ENCODE measurements at regions not wholly inside any gene's neighbourhood (a gene's known extent, or its start where the extent isn't known, plus 50 kb on each side); places are given as distances from the start of the nearest gene placed in this dataset.

GRCh38 chr20:12375967-12376366 is 458.3 kb downstream of the BTBD3 start:
- no peaks in the 10 kb centered on the region for H3K36me3 ChIP-seq (ENCODE audit: insufficient read depth, low read length)
- H3K4me1 ChIP-seq (ENCODE audit: insufficient read depth, low read length): no peaks in the 10 kb centered on the region
- DNase-seq: no peak
- H3K27me3 ChIP-seq (ENCODE audit: insufficient read depth, low read length): no peaks in the 10 kb centered on the region
- H3K4me3 Mint-ChIP-seq: no peak overlapping the region
- no peaks in the 10 kb centered on the region for H3K27me3 Mint-ChIP-seq
- ChIA-PET CTCF (ENCODE audit: partially characterized antibody) (no interaction called here), POLR2A (ENCODE audit: partially characterized antibody) (no interaction called here)
- H3K27ac ChIP-seq (ENCODE audit: low read depth, low read length): no peak overlapping the region
- H3K9me3 ChIP-seq (ENCODE audit: control insufficient read depth in 1 of 2, low read length in 2 of 2): no peaks in the 10 kb centered on the region
- peaks cover 0 to 35% (median 12%) of the 10 kb centered on the region in 8 donors for H3K9me3 Mint-ChIP-seq
- intact Hi-C loops (cut with micrococcal nuclease): no loop called here
- H3K27ac Mint-ChIP-seq: no peak overlapping the region
- H3K4me3 ChIP-seq (ENCODE audit: low read length in 2 of 2): no peak overlapping the region
- H3K36me3 Mint-ChIP-seq: no peaks in the 10 kb centered on the region
- no peaks in the 10 kb centered on the region for H3K4me1 Mint-ChIP-seq

DNA sequence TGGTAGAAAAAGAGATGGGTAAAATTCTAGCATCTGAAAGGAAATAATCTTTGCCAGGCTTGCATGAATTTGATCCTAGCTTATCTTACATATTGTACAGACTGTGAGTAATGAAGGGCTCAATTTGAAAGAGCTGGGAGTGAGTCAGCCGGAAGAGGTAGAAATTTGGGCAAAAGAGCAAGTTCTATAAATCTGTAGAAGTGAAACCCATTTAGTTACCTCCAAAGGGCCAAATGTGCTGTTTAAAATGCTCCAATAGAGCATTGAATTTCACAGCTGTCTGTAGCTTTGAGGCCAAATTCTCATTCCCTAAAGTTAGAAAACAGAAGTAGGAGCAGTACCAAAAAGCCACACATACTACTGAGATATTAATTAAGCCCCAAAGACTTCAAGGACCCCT is 466.1 kb downstream of the BTBD3 start:
- Mint-ChIP-seq H3K9me3 (peaks cover 0 to 23% (median 14%) of the 10 kb centered on the region in 8 donors), H3K36me3 (no peaks in the 10 kb centered on the region), H3K4me3 (no peak overlapping the region), H3K4me1 (no peaks in the 10 kb centered on the region), H3K27me3 (no peaks in the 10 kb centered on the region), H3K27ac (no peak overlapping the region)
- no peak for DNase-seq
- Histone ChIP-seq H3K27me3 (ENCODE audit: insufficient read depth, low read length) (no peaks in the 10 kb centered on the region), H3K4me3 (ENCODE audit: low read length in 2 of 2) (no peak overlapping the region), H3K36me3 (ENCODE audit: insufficient read depth, low read length) (no peaks in the 10 kb centered on the region), H3K4me1 (ENCODE audit: insufficient read depth, low read length) (no peaks in the 10 kb centered on the region), H3K9me3 (ENCODE audit: control insufficient read depth in 1 of 2, low read length in 2 of 2) (no peaks in the 10 kb centered on the region), H3K27ac (ENCODE audit: low read depth, low read length) (no peak overlapping the region)
- intact Hi-C loops (cut with micrococcal nuclease): no loop called here
- ChIA-PET POLR2A (ENCODE audit: partially characterized antibody) (no interaction called here), CTCF (ENCODE audit: partially characterized antibody) (no interaction called here)

GRCh38 chr20:12386821-12387220 is 469.1 kb downstream of the BTBD3 start:
- H3K27ac ChIP-seq (ENCODE audit: low read depth, low read length): no peak overlapping the region
- CTCF ChIA-PET (ENCODE audit: partially characterized antibody): no interaction called here
- no peaks in the 10 kb centered on the region for H3K4me1 Mint-ChIP-seq
- no peak overlapping the region for H3K27ac Mint-ChIP-seq
- no peaks in the 10 kb centered on the region for H3K36me3 Mint-ChIP-seq
- H3K4me3 ChIP-seq (ENCODE audit: low read length in 2 of 2): no peak overlapping the region
- H3K27me3 ChIP-seq (ENCODE audit: insufficient read depth, low read length): no peaks in the 10 kb centered on the region
- DNase-seq: no peak
- H3K9me3 Mint-ChIP-seq: peaks cover 2 to 15% (median 11%) of the 10 kb centered on the region in 8 donors
- no peaks in the 10 kb centered on the region for H3K9me3 ChIP-seq (ENCODE audit: control insufficient read depth in 1 of 2, low read length in 2 of 2)
- H3K27me3 Mint-ChIP-seq: no peaks in the 10 kb centered on the region
- no peak overlapping the region for H3K4me3 Mint-ChIP-seq
- no peaks in the 10 kb centered on the region for H3K36me3 ChIP-seq (ENCODE audit: insufficient read depth, low read length)
- POLR2A ChIA-PET (ENCODE audit: partially characterized antibody): no interaction called here
- no peaks in the 10 kb centered on the region for H3K4me1 ChIP-seq (ENCODE audit: insufficient read depth, low read length)
- intact Hi-C loops (cut with micrococcal nuclease): no loop called here

DNA sequence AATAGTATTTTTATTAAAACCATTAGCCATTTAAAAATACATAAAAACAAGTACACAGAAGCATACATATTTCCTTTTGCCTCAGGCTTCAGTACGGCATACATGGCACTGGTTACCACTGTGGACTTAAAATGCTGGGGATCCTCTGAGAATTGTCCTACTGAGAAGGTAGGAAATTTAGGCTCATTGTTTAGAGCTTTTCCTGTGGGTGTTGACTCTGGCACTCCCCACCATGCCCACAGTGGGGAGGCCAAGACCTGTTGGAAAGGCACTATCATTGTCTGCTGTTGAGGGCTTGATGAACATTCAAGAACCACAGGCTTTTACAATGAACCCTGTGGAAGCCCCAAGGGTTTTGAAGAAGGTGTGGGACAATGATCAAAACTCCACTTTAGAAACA is 473.4 kb downstream of the BTBD3 start:
- H3K9me3 ChIP-seq (ENCODE audit: control insufficient read depth in 1 of 2, low read length in 2 of 2): no peaks in the 10 kb centered on the region
- Mint-ChIP-seq H3K27ac (no peak overlapping the region), H3K4me1 (no peaks in the 10 kb centered on the region), H3K27me3 (no peaks in the 10 kb centered on the region), H3K36me3 (no peaks in the 10 kb centered on the region), H3K4me3 (no peak overlapping the region), H3K9me3 (peaks cover 2 to 18% (median 8%) of the 10 kb centered on the region in 8 donors)
- H3K36me3 ChIP-seq (ENCODE audit: insufficient read depth, low read length): no peaks in the 10 kb centered on the region
- intact Hi-C loops (cut with micrococcal nuclease): no loop called here
- ChIA-PET CTCF (ENCODE audit: partially characterized antibody) (interaction anchor here (1.3 kb wide), 1 partner anchor 9 kb away, joined by 3 read pairs; no protein-coding TSS in a partner anchor), POLR2A (ENCODE audit: partially characterized antibody) (no interaction called here)
- DNase-seq: no peak
- H3K4me1 ChIP-seq (ENCODE audit: insufficient read depth, low read length): no peaks in the 10 kb centered on the region
- H3K4me3 ChIP-seq (ENCODE audit: low read length in 2 of 2): no peak overlapping the region
- H3K27ac ChIP-seq (ENCODE audit: low read depth, low read length): no peak overlapping the region
- H3K27me3 ChIP-seq (ENCODE audit: insufficient read depth, low read length): no peaks in the 10 kb centered on the region

- Mint-ChIP-seq H3K36me3 (no peaks in the 10 kb centered on the region), H3K4me3 (no peak overlapping the region), H3K27ac (no peak overlapping the region), H3K4me1 (no peaks in the 10 kb centered on the region), H3K27me3 (no peaks in the 10 kb centered on the region), H3K9me3 (peaks cover 0 to 18% (median 8%) of the 10 kb centered on the region in 8 donors)
- H3K36me3 ChIP-seq (ENCODE audit: insufficient read depth, low read length): no peaks in the 10 kb centered on the region
- H3K27ac ChIP-seq (ENCODE audit: low read depth, low read length): no peak overlapping the region
- intact Hi-C loops (cut with micrococcal nuclease): no loop called here
- DNase-seq: no peak
- ChIA-PET CTCF (ENCODE audit: partially characterized antibody) (no interaction called here), POLR2A (ENCODE audit: partially characterized antibody) (no interaction called here)
- H3K27me3 ChIP-seq (ENCODE audit: insufficient read depth, low read length): no peaks in the 10 kb centered on the region
- H3K4me3 ChIP-seq (ENCODE audit: low read length in 2 of 2): no peak overlapping the region
- no peaks in the 10 kb centered on the region for H3K9me3 ChIP-seq (ENCODE audit: control insufficient read depth in 1 of 2, low read length in 2 of 2)
- no peaks in the 10 kb centered on the region for H3K4me1 ChIP-seq (ENCODE audit: insufficient read depth, low read length)
These were observed 477.1 kb downstream of the BTBD3 start for GRCh38 chr20:12394786-12395185.

- Mint-ChIP-seq H3K27me3 (no peaks in the 10 kb centered on the region), H3K36me3 (no peaks in the 10 kb centered on the region), H3K4me3 (no peak overlapping the region), H3K27ac (no peak overlapping the region), H3K4me1 (no peaks in the 10 kb centered on the region), H3K9me3 (peaks cover 0 to 14% (median 8%) of the 10 kb centered on the region in 8 donors)
- no peak overlapping the region for H3K27ac ChIP-seq (ENCODE audit: low read depth, low read length)
- POLR2A ChIA-PET (ENCODE audit: partially characterized antibody): no interaction called here
- H3K9me3 ChIP-seq (ENCODE audit: control insufficient read depth in 1 of 2, low read length in 2 of 2): no peaks in the 10 kb centered on the region
- no peaks in the 10 kb centered on the region for H3K36me3 ChIP-seq (ENCODE audit: insufficient read depth, low read length)
- no peaks in the 10 kb centered on the region for H3K27me3 ChIP-seq (ENCODE audit: insufficient read depth, low read length)
- CTCF ChIA-PET (ENCODE audit: partially characterized antibody): no interaction called here
- intact Hi-C loops (cut with micrococcal nuclease): no loop called here
- DNase-seq: no peak
- H3K4me1 ChIP-seq (ENCODE audit: insufficient read depth, low read length): no peaks in the 10 kb centered on the region
- H3K4me3 ChIP-seq (ENCODE audit: low read length in 2 of 2): no peak overlapping the region
These were observed 477.7 kb downstream of the BTBD3 start for GRCh38 chr20:12395353-12395752.

GRCh38 chr20:12395760-12396159 is 478.1 kb downstream of the BTBD3 start:
- Mint-ChIP-seq H3K36me3 (no peaks in the 10 kb centered on the region), H3K27ac (no peak overlapping the region), H3K9me3 (peaks cover 0 to 13% (median 8%) of the 10 kb centered on the region in 8 donors), H3K4me3 (no peak overlapping the region), H3K27me3 (no peaks in the 10 kb centered on the region), H3K4me1 (no peaks in the 10 kb centered on the region)
- CTCF ChIA-PET (ENCODE audit: partially characterized antibody): no interaction called here
- H3K9me3 ChIP-seq (ENCODE audit: control insufficient read depth in 1 of 2, low read length in 2 of 2): no peaks in the 10 kb centered on the region
- intact Hi-C loops (cut with micrococcal nuclease): no loop called here
- H3K27me3 ChIP-seq (ENCODE audit: insufficient read depth, low read length): no peaks in the 10 kb centered on the region
- no peak overlapping the region for H3K27ac ChIP-seq (ENCODE audit: low read depth, low read length)
- H3K4me1 ChIP-seq (ENCODE audit: insufficient read depth, low read length): no peaks in the 10 kb centered on the region
- no peak overlapping the region for H3K4me3 ChIP-seq (ENCODE audit: low read length in 2 of 2)
- POLR2A ChIA-PET (ENCODE audit: partially characterized antibody): no interaction called here
- H3K36me3 ChIP-seq (ENCODE audit: insufficient read depth, low read length): no peaks in the 10 kb centered on the region
- no peak for DNase-seq

GRCh38 chr20:12399110-12399836 is 481.6 kb downstream of the BTBD3 start:
- DNase-seq: no peak
- H3K36me3 Mint-ChIP-seq: no peaks in the 10 kb centered on the region

More at GRCh38 chr20:12399110-12399836, 481.6 kb downstream of the BTBD3 start:
- Mint-ChIP-seq H3K4me3 (no peak overlapping the region), H3K4me1 (no peaks in the 10 kb centered on the region), H3K27ac (no peak overlapping the region), H3K27me3 (no peaks in the 10 kb centered on the region), H3K9me3 (peaks cover 3 to 17% (median 12%) of the 10 kb centered on the region in 8 donors)
- Histone ChIP-seq H3K4me3 (ENCODE audit: low read length in 2 of 2) (no peak overlapping the region), H3K9me3 (ENCODE audit: control insufficient read depth in 1 of 2, low read length in 2 of 2) (no peaks in the 10 kb centered on the region), H3K4me1 (ENCODE audit: insufficient read depth, low read length) (no peaks in the 10 kb centered on the region), H3K27ac (ENCODE audit: low read depth, low read length) (no peak overlapping the region), H3K36me3 (ENCODE audit: insufficient read depth, low read length) (no peaks in the 10 kb centered on the region), H3K27me3 (ENCODE audit: insufficient read depth, low read length) (no peaks in the 10 kb centered on the region)
- intact Hi-C loops (cut with micrococcal nuclease): no loop called here
- ChIA-PET POLR2A (ENCODE audit: partially characterized antibody) (no interaction called here), CTCF (ENCODE audit: partially characterized antibody) (no interaction called here)

All from CD4-positive, alpha-beta memory T cell (primary cell).